Endothelial cell (in vitro differentiated cells): ENCODE measurements at regions not wholly inside any gene's neighbourhood (a gene's known extent, or its start where the extent isn't known, plus 50 kb on each side); places are given as distances from the start of the nearest gene placed in this dataset.

Experiments used
- DNase-seq: peaks from one replicate; pipeline ENCODE4 v3.0.0; 2021; ENCODE audit warnings: low spot score
- H3K27ac Mint-ChIP-seq: one replicate; pipeline ENCODE4 v1.8.0; 2021; ENCODE audit warnings: mixed read lengths, inconsistent platforms; ENCODE audit not compliant: unreplicated experiment
- H3K27me3 Mint-ChIP-seq: one replicate; pipeline ENCODE4 v1.8.0; 2021; ENCODE audit warnings: mild to moderate bottlenecking, moderate library complexity, mixed read lengths, inconsistent platforms; ENCODE audit not compliant: unreplicated experiment
- H3K36me3 Mint-ChIP-seq: one replicate; pipeline ENCODE4 v1.8.0; 2021; ENCODE audit warnings: mild to moderate bottlenecking, low read depth, mixed read lengths, inconsistent platforms; ENCODE audit not compliant: unreplicated experiment
- H3K4me1 Mint-ChIP-seq: one replicate; pipeline ENCODE4 v1.8.0; 2021; ENCODE audit warnings: mild to moderate bottlenecking, mixed read lengths, inconsistent platforms; ENCODE audit not compliant: unreplicated experiment
- H3K4me3 Mint-ChIP-seq: one replicate; pipeline ENCODE4 v1.8.0; 2021; ENCODE audit warnings: mild to moderate bottlenecking, mixed read lengths, inconsistent platforms; ENCODE audit not compliant: unreplicated experiment
- H3K9me3 Mint-ChIP-seq: one replicate; pipeline ENCODE4 v1.8.0; 2021; ENCODE audit warnings: mixed read lengths, inconsistent platforms; ENCODE audit not compliant: unreplicated experiment
- TF ChIP-seq, protein P1 (sequence below): fragments of 200-600 bp; sonication (generic); IDR thresholded peaks from one replicate; pipeline ENCODE4 v1.5.0; 2021; ENCODE audit warnings: antibody characterized with exemption; ENCODE audit not compliant: unreplicated experiment

DNA sequence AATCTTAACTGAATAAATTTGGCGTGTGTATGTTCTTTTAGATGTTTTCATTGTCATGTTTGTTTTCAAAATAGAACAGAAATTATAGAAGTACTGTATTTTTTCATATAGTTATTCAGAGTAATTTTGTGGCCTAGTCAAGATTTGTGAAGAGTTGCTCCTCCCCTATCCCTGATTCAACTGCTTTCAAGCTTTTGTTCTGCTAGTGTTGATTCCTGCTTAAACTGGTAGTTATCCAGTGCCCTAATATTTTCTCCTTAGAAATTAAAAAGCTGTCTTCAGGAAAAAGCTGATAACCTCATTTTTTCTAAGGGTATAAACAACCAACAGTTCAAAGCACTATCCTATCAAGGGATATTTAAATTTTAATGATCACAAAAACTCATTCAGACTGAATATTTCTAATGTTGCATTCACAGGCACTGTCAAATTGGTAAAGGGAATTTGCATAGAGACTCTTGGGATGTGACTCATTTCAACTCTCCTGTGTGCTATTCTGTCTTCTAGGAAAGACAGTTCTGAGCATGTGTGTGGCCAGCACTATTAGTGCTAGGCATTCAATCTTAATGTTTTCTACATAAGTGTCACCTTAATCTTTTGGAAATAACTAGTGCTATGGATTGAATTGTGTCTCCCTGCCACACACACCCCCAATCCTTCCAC, 1776.0 kb downstream of the LRRC4C start:
- Mint-ChIP-seq H3K27ac (no peak overlapping the region), H3K4me1 (no peaks in the 10 kb centered on the region), H3K9me3 (peaks cover 5% of the 10 kb centered on the region), H3K27me3 (peaks cover 3% of the 10 kb centered on the region), H3K4me3 (no peak overlapping the region), H3K36me3 (no peaks in the 10 kb centered on the region)
- TF ChIP-seq, protein P1, sequence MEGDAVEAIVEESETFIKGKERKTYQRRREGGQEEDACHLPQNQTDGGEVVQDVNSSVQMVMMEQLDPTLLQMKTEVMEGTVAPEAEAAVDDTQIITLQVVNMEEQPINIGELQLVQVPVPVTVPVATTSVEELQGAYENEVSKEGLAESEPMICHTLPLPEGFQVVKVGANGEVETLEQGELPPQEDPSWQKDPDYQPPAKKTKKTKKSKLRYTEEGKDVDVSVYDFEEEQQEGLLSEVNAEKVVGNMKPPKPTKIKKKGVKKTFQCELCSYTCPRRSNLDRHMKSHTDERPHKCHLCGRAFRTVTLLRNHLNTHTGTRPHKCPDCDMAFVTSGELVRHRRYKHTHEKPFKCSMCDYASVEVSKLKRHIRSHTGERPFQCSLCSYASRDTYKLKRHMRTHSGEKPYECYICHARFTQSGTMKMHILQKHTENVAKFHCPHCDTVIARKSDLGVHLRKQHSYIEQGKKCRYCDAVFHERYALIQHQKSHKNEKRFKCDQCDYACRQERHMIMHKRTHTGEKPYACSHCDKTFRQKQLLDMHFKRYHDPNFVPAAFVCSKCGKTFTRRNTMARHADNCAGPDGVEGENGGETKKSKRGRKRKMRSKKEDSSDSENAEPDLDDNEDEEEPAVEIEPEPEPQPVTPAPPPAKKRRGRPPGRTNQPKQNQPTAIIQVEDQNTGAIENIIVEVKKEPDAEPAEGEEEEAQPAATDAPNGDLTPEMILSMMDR, result no peak
- DNase-seq, result no peak

DNA sequence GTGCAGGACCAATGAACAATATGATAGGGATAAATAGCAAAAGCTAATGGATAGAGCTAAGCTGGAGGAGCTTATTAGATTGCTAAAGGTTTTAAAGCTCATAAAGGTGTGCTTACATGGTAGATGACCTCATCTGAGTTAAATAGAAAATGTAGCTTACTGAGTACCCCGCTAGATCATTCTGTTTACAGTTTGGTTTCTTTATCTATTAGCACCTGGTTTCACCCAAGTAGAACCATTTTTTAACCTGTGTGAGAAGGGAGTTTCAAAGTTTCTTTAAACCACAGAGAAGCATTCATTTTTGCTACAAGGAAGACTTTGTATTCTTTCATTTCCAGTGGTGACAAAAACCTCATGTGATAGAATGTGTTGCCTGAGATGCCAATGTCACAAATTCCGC, 1778.0 kb downstream of the LRRC4C start:
- H3K9me3 Mint-ChIP-seq, result peaks cover 5% of the 10 kb centered on the region
- no peaks in the 10 kb centered on the region for H3K36me3 Mint-ChIP-seq
- no peaks in the 10 kb centered on the region for H3K4me1 Mint-ChIP-seq
- no peak for DNase-seq
- TF ChIP-seq, protein P1, result no peak
- no peak overlapping the region for H3K4me3 Mint-ChIP-seq
- no peak overlapping the region for H3K27ac Mint-ChIP-seq
- H3K27me3 Mint-ChIP-seq, result peaks cover 3% of the 10 kb centered on the region

DNA sequence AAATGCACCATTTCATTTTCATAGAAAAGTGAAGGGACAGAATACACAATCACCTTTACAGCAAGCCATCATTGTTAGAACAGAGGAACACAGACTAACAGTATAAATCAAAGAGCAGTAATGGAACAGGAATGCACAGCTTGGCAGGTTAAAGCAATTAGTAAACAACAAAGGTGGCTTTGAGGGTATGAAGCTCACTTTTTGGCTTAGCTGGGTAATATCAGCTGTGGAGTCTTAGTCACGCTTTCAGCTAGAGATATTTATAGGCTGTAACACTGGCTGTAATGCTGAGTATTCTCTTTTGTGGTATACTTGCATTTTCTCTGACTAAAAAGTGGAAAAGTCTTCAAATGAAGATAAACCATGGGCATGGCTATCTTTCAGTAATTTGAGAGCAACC, 1780.5 kb downstream of the LRRC4C start:
- TF ChIP-seq, protein P1, result no peak
- no peak overlapping the region for H3K4me3 Mint-ChIP-seq
- H3K27ac Mint-ChIP-seq, result no peak overlapping the region
- DNase-seq, result no peak
- peaks cover 5% of the 10 kb centered on the region for H3K9me3 Mint-ChIP-seq
- peaks cover 3% of the 10 kb centered on the region for H3K27me3 Mint-ChIP-seq
- H3K4me1 Mint-ChIP-seq, result no peaks in the 10 kb centered on the region
- H3K36me3 Mint-ChIP-seq, result no peaks in the 10 kb centered on the region

DNA sequence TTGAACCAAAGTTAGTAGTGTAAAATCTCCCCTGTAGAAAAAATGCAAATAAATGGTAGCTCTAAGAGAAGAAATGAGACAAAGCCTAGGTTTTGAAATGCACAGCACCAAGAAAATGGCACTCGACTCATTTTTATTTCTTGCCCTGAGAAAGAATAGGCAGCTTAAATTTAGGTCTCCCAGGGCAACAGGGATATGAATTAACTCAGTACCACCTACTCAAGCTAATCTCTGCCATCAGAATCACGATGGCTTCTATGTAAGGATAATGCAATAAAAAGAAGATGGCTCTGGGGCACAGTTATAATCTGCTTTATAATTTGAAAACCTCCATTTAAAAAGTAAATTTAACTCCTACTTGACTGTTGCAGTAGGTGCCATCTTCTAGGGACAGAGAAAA, 1784.3 kb downstream of the LRRC4C start:
- H3K4me1 Mint-ChIP-seq, result no peaks in the 10 kb centered on the region
- H3K36me3 Mint-ChIP-seq, result no peaks in the 10 kb centered on the region
- no peaks in the 10 kb centered on the region for H3K27me3 Mint-ChIP-seq
- H3K27ac Mint-ChIP-seq, result no peak overlapping the region
- no peak overlapping the region for H3K4me3 Mint-ChIP-seq
- peaks cover 3% of the 10 kb centered on the region for H3K9me3 Mint-ChIP-seq
- no peak for DNase-seq
- TF ChIP-seq, protein P1, result no peak

DNA sequence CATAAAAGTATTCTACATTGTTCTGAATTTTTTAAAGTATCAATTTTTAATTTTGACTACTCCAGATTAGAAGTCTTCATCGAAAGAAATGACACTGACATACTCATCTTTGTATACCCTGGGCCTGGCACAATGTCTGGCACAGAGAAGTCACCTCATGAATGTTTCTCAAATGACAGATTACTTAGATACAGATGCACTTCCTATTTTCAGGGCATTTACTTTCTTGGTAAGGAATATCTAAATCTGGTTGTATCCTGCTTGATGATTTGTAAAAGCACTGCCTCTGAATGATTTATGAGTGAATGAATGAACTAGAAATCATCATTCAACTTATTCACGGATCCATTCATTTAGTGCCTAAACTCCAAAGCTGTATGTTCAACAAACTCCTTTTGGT, 1784.7 kb downstream of the LRRC4C start:
- Mint-ChIP-seq H3K27ac (no peak overlapping the region), H3K4me1 (no peaks in the 10 kb centered on the region), H3K9me3 (no peaks in the 10 kb centered on the region), H3K4me3 (no peak overlapping the region), H3K36me3 (no peaks in the 10 kb centered on the region), H3K27me3 (no peaks in the 10 kb centered on the region)
- TF ChIP-seq, protein P1, result no peak
- DNase-seq, result no peak
